ENCODE measurements at regions not wholly inside any gene's neighbourhood (a gene's known extent, or its start where the extent isn't known, plus 50 kb on each side); places are given as distances from the start of the nearest gene placed in this dataset.
A peak's percentile ranks its signal among the peaks of the same experiment; 100 is the strongest.

- DNase-seq = no peak
These were observed 2119.0 kb downstream of the MRPL39 start for GRCh38 chr21:23488245-23488644.

GRCh38 chr21:23480591-23481270 lies 2126.6 kb downstream of the MRPL39 start:
- no peak for DNase-seq

GRCh38 chr21:23478381-23478780 lies 2128.9 kb downstream of the MRPL39 start:
- DNase-seq = no peak

- no peak for DNase-seq
These were observed 2131.7 kb downstream of the MRPL39 start for GRCh38 chr21:23475281-23476219.

- DNase-seq = no peak
These were observed 2135.4 kb downstream of the MRPL39 start for GRCh38 chr21:23471877-23472276.

- DNase-seq = no peak
These were observed 2143.9 kb downstream of the MRPL39 start for GRCh38 chr21:23463365-23463764.

GRCh38 chr21:23455676-23456075 lies 2151.6 kb downstream of the MRPL39 start:
- DNase-seq = no peak

- DNase-seq = peak; percentile 86
These were observed 2154.7 kb downstream of the MRPL39 start for GRCh38 chr21:23452384-23453083.

GRCh38 chr21:23445307-23445706 lies 2162.0 kb downstream of the MRPL39 start:
- DNase-seq = no peak

GRCh38 chr21:23438081-23438480 lies 2169.2 kb downstream of the MRPL39 start:
- no peak for DNase-seq

GRCh38 chr21:23402929-23403520 lies 2204.3 kb downstream of the MRPL39 start:
- DNase-seq = no peak

- DNase-seq = no peak
These were observed 2206.0 kb downstream of the MRPL39 start for GRCh38 chr21:23401278-23401677.

- no peak for DNase-seq
These were observed 2208.6 kb downstream of the MRPL39 start for GRCh38 chr21:23398726-23399125.

- no peak for DNase-seq
These were observed 2212.8 kb downstream of the MRPL39 start for GRCh38 chr21:23394458-23394857.

- no peak for DNase-seq
These were observed 2222.6 kb downstream of the MRPL39 start for GRCh38 chr21:23384679-23385078.

- DNase-seq = no peak
These were observed 2233.1 kb downstream of the MRPL39 start for GRCh38 chr21:23374155-23374554.

- no peak for DNase-seq
These were observed 2250.4 kb downstream of the MRPL39 start for GRCh38 chr21:23356905-23357304.

GRCh38 chr21:23316190-23316589 lies 2291.1 kb downstream of the MRPL39 start:
- no peak for DNase-seq

GRCh38 chr21:23308741-23309140 lies 2298.5 kb downstream of the MRPL39 start:
- no peak for DNase-seq

- no peak for DNase-seq
These were observed 2300.2 kb downstream of the MRPL39 start for GRCh38 chr21:23307065-23307464.

GRCh38 chr21:23292292-23292691 lies 2294.1 kb downstream of the NCAM2 start:
- DNase-seq = no peak

- no peak for DNase-seq
These were observed 2283.7 kb downstream of the NCAM2 start for GRCh38 chr21:23281917-23282316.

GRCh38 chr21:23249760-23250159 lies 2251.6 kb downstream of the NCAM2 start:
- DNase-seq = no peak

Data from islet precursor cell (in vitro differentiated cells).